Rectal smooth muscle tissue (tissue), 1 donor: ENCODE measurements at regions not wholly inside any gene's neighbourhood (a gene's known extent, or its start where the extent isn't known, plus 50 kb on each side); places are given as distances from the start of the nearest gene placed in this dataset.

Experiments used
- H3K27ac ChIP-seq: one replicate; pipeline ENCODE4 v1.7.0; 2013; ENCODE audit warnings: low read depth, low read length, inconsistent platforms
- H3K27me3 ChIP-seq: one replicate; pipeline ENCODE4 v1.7.0; 2013; ENCODE audit warnings: low read length; ENCODE audit not compliant: control insufficient read depth, insufficient read depth
- H3K36me3 ChIP-seq: one replicate; pipeline ENCODE4 v1.7.0; 2013; ENCODE audit warnings: low read length; ENCODE audit not compliant: control insufficient read depth, insufficient read depth
- H3K4me1 ChIP-seq: one replicate; pipeline ENCODE4 v1.7.0; 2013; ENCODE audit warnings: low read length; ENCODE audit not compliant: control insufficient read depth, insufficient read depth
- H3K4me3 ChIP-seq: one replicate; pipeline ENCODE4 v1.7.0; 2013; ENCODE audit warnings: low read length
- H3K9ac ChIP-seq: one replicate; pipeline ENCODE4 v1.7.0; 2013; ENCODE audit warnings: low read length

DNA sequence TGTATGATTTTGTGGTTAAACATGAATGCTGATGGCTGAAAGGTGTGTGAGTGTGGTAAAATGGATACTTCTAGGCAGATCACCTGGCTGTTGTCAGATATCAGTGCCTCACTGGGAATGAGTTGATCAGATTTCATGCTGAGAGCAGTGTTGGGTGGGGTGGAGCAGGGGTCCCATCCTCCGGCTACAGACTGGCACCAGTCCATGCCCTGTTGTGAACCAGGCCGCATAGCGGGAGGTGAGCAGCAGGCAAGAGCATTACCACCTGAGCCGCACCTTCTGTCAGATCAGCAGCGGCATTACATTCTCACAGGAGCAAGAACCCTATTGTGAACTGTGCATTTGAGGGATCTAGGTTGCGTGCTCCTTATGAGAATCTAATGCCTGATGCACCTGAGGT lies 78.7 kb downstream of the GLI2 start:
- Histone ChIP-seq H3K9ac (no peak overlapping the region), H3K36me3 (no peaks in the 10 kb centered on the region), H3K4me1 (peaks cover 13% of the 10 kb centered on the region), H3K4me3 (no peak overlapping the region), H3K27me3 (no peaks in the 10 kb centered on the region), H3K27ac (no peak overlapping the region)

GRCh38 chr2:120815292-120815691 lies 79.6 kb downstream of the GLI2 start:
- Histone ChIP-seq H3K27me3 (no peaks in the 10 kb centered on the region), H3K36me3 (no peaks in the 10 kb centered on the region), H3K27ac (no peak overlapping the region), H3K9ac (no peak overlapping the region), H3K4me1 (peaks cover 21% of the 10 kb centered on the region), H3K4me3 (no peak overlapping the region)

GRCh38 chr2:120817136-120817955 lies 81.7 kb downstream of the GLI2 start:
- H3K27ac ChIP-seq = no peak overlapping the region
- no peaks in the 10 kb centered on the region for H3K27me3 ChIP-seq
- peaks cover 28% of the 10 kb centered on the region for H3K4me1 ChIP-seq

DNA sequence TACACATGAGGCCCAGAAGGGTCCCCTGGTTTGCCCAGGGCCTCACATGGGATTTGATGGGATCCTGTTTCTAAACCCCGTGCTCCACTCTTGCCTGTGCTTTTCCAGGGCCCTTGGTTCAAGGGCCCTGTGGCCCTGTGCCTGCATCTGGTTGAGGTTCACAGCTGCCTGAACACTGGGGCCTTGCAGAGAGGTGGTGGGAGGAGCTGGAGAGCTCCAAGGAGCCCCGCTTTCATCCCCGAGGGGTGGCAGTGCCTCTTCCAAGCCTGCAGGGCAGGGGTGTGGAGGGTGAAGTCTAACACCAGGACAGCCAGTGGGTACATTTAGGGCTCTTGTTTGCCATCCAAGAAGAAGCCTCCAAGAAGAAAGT lies 82.3 kb downstream of the GLI2 start:
- H3K36me3 ChIP-seq = no peaks in the 10 kb centered on the region
- H3K4me1 ChIP-seq = peaks cover 28% of the 10 kb centered on the region
- H3K27me3 ChIP-seq = no peaks in the 10 kb centered on the region
- no peak overlapping the region for H3K9ac ChIP-seq
- H3K27ac ChIP-seq = peak overlapping the region; percentile 66
- H3K4me3 ChIP-seq = no peak overlapping the region

More at GRCh38 chr2:120817136-120817955, 81.7 kb downstream of the GLI2 start:
- Histone ChIP-seq H3K4me3 (no peak overlapping the region), H3K9ac (no peak overlapping the region), H3K36me3 (no peaks in the 10 kb centered on the region)

- Histone ChIP-seq H3K27me3 (no peaks in the 10 kb centered on the region), H3K9ac (no peak overlapping the region), H3K36me3 (no peaks in the 10 kb centered on the region), H3K4me1 (peaks cover 28% of the 10 kb centered on the region), H3K27ac (peak overlapping the region; percentile 66), H3K4me3 (no peak overlapping the region)
These were observed 82.8 kb downstream of the GLI2 start for GRCh38 chr2:120818441-120818920.

DNA sequence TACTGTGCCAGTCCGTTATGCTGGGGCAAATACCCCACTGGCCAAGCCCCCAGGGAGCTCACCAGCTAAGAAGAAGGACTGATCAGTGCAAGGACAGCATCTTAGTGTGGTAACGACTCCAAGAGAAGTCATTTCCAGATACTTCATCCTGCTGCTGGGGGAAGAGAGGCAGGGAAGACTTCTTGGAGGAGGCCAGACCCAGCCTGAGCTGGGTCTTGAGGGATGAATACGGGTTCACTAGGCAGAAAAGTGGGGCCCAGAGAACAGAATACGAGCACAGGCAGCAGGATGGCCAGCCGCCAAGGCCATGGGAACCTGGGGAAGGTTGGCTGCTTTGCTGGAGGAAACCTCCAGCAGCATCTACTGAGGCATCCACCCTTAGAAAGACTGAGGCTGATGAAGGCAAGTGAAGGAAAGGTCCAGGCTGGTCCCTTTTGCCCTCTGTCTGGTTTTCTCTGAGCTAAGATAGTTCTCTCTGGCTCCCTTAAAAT lies 84.1 kb downstream of the GLI2 start:
- Histone ChIP-seq H3K9ac (no peak overlapping the region), H3K4me1 (peaks cover 28% of the 10 kb centered on the region), H3K27me3 (no peaks in the 10 kb centered on the region), H3K4me3 (peak overlapping the region; percentile 63), H3K36me3 (no peaks in the 10 kb centered on the region), H3K27ac (peak overlapping the region; percentile 79)

DNA sequence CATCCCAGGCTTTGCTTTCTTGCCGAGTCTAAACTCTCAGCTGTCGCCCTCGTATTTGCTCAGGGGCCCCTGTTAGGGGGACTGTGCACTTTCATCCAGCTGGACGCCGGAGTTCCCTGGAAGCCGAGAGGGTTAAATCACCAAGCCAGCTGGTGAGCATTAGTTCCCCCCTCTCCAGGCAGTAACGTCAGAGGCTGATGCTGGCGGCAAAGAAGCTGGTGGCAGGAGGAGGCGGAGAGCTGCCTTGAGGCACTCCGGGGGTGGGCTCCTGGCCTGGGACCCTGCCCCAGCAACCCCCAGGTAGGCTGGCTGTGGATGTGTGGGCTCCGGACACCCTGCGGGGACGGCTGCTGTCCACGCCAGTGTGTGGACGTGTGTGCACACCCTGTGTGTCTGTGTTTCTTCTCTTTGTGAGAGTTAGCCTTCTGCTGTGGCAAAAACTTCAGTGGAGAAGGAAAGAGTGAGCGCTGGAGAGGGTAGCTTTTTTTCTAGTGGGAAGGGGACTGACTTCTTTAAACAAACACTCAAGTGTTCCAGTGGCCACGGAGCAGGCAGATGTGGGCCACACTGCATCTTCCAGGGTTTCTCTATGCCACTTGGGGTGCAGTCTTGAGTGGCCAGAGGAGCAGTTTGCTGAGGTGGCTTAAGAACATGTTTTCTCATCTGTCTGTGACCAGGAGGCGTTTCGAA lies 84.7 kb downstream of the GLI2 start:
- H3K4me3 ChIP-seq = peak overlapping the region; percentile 63

GRCh38 chr2:120820953-120821279 lies 85.2 kb downstream of the GLI2 start:
- H3K27ac ChIP-seq = peak overlapping the region; percentile 79

More for the DNA sequence above, 84.7 kb downstream of the GLI2 start:
- Histone ChIP-seq H3K36me3 (no peaks in the 10 kb centered on the region), H3K4me1 (peaks cover 30% of the 10 kb centered on the region), H3K27ac (peak overlapping the region; percentile 79), H3K27me3 (no peaks in the 10 kb centered on the region), H3K9ac (peak overlapping the region; percentile 42)

GRCh38 chr2:120821446-120822160 lies 85.9 kb downstream of the GLI2 start:
- Histone ChIP-seq H3K9ac (no peak overlapping the region), H3K36me3 (no peaks in the 10 kb centered on the region), H3K27me3 (no peaks in the 10 kb centered on the region), H3K4me1 (peaks cover 40% of the 10 kb centered on the region), H3K27ac (no peak overlapping the region), H3K4me3 (peak overlapping the region; percentile 63)

More at GRCh38 chr2:120820953-120821279, 85.2 kb downstream of the GLI2 start:
- Histone ChIP-seq H3K27me3 (no peaks in the 10 kb centered on the region), H3K4me3 (peak overlapping the region; percentile 63), H3K9ac (no peak overlapping the region), H3K4me1 (peaks cover 34% of the 10 kb centered on the region), H3K36me3 (no peaks in the 10 kb centered on the region)

GRCh38 chr2:120822933-120823332 lies 87.3 kb downstream of the GLI2 start:
- Histone ChIP-seq H3K36me3 (no peaks in the 10 kb centered on the region), H3K27ac (no peak overlapping the region), H3K9ac (no peak overlapping the region), H3K4me1 (peaks cover 51% of the 10 kb centered on the region), H3K4me3 (no peak overlapping the region), H3K27me3 (no peaks in the 10 kb centered on the region)

GRCh38 chr2:120823551-120823950 lies 87.9 kb downstream of the GLI2 start:
- Histone ChIP-seq H3K4me3 (no peak overlapping the region), H3K9ac (no peak overlapping the region), H3K4me1 (peaks cover 46% of the 10 kb centered on the region), H3K27me3 (no peaks in the 10 kb centered on the region), H3K36me3 (no peaks in the 10 kb centered on the region), H3K27ac (no peak overlapping the region)

GRCh38 chr2:120824246-120824645 lies 88.6 kb downstream of the GLI2 start:
- no peak overlapping the region for H3K9ac ChIP-seq
- no peak overlapping the region for H3K27ac ChIP-seq
- H3K4me1 ChIP-seq = peaks cover 42% of the 10 kb centered on the region
- no peaks in the 10 kb centered on the region for H3K27me3 ChIP-seq
- H3K4me3 ChIP-seq = no peak overlapping the region
- H3K36me3 ChIP-seq = no peaks in the 10 kb centered on the region
